ENCODE measurements at regions not wholly inside any gene's neighbourhood (a gene's known extent, or its start where the extent isn't known, plus 50 kb on each side); places are given as distances from the start of the nearest gene placed in this dataset.

DNA sequence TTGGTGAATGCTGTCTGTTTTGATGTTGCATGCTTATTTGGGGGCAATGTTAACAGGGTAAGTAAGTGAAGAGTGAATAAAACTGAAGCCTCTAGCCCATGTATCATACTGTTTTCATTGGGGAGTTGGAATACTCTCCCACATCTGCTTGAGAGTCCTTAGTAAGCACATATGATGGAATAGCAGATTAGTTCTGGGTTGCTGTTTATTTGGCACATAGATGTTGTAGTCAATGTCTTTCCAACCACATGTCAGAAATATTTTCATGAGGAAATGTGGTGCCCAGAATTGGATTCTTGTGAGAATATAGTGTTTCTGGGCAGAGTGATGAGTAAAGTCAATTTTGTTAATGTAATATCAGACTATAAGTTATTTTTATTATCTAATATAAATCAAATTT lies 611.7 kb upstream of the FTMT start:
- TF ChIP-seq, protein P1, sequence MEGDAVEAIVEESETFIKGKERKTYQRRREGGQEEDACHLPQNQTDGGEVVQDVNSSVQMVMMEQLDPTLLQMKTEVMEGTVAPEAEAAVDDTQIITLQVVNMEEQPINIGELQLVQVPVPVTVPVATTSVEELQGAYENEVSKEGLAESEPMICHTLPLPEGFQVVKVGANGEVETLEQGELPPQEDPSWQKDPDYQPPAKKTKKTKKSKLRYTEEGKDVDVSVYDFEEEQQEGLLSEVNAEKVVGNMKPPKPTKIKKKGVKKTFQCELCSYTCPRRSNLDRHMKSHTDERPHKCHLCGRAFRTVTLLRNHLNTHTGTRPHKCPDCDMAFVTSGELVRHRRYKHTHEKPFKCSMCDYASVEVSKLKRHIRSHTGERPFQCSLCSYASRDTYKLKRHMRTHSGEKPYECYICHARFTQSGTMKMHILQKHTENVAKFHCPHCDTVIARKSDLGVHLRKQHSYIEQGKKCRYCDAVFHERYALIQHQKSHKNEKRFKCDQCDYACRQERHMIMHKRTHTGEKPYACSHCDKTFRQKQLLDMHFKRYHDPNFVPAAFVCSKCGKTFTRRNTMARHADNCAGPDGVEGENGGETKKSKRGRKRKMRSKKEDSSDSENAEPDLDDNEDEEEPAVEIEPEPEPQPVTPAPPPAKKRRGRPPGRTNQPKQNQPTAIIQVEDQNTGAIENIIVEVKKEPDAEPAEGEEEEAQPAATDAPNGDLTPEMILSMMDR (IDR thresholded peaks at IDR 0.05) = no peak
- TF ChIP-seq POLR2A (IDR thresholded peaks at IDR 0.05) = no peak

Measured in thyroid gland (tissue), 4 donors.